ENCODE measurements at regions not wholly inside any gene's neighbourhood (a gene's known extent, or its start where the extent isn't known, plus 50 kb on each side); places are given as distances from the start of the nearest gene placed in this dataset.

- no peak overlapping the region for H3K4me3 Mint-ChIP-seq
- no peaks in the 10 kb centered on the region for H3K4me1 Mint-ChIP-seq
- H3K27me3 ChIP-seq (ENCODE audit: control insufficient read depth, insufficient read depth, low read length) = no peaks in the 10 kb centered on the region
- H3K27me3 Mint-ChIP-seq = no peaks in the 10 kb centered on the region
- H3K4me1 ChIP-seq (ENCODE audit: control insufficient read depth, insufficient read depth, low read length, poor library complexity, severe bottlenecking) = no peaks in the 10 kb centered on the region
- DNase-seq = no peak
- no peak for ATAC-seq (ENCODE audit: low read depth in 2 of 2)
- no peak overlapping the region for H3K27ac ChIP-seq (ENCODE audit: insufficient read depth, low read length, poor library complexity, severe bottlenecking)
- H3K36me3 ChIP-seq (ENCODE audit: control insufficient read depth, insufficient read depth, low read length) = no peaks in the 10 kb centered on the region
- peaks cover 0 to 1% (median 0%) of the 10 kb centered on the region in 7 donors for H3K9me3 Mint-ChIP-seq
- H3K9me3 ChIP-seq (ENCODE audit: control insufficient read depth in 2 of 2, low read length in 2 of 2) = no peaks in the 10 kb centered on the region
- no peaks in the 10 kb centered on the region for H3K36me3 Mint-ChIP-seq
- H3K4me3 ChIP-seq (ENCODE audit: low read depth, low read length) = no peak overlapping the region
- no peak overlapping the region for H3K27ac Mint-ChIP-seq
Observed at GRCh38 chr22:48742556-48743343, 1084.9 kb downstream of the BRD1 start.

GRCh38 chr22:48742191-48742555 lies 1085.5 kb downstream of the BRD1 start:
- no peak overlapping the region for H3K27ac Mint-ChIP-seq
- no peaks in the 10 kb centered on the region for H3K4me1 Mint-ChIP-seq
- peaks cover 0 to 1% (median 0%) of the 10 kb centered on the region in 7 donors for H3K9me3 Mint-ChIP-seq
- Histone ChIP-seq H3K4me1 (ENCODE audit: control insufficient read depth, insufficient read depth, low read length, poor library complexity, severe bottlenecking) (no peaks in the 10 kb centered on the region), H3K27me3 (ENCODE audit: control insufficient read depth, insufficient read depth, low read length) (no peaks in the 10 kb centered on the region), H3K9me3 (ENCODE audit: control insufficient read depth in 2 of 2, low read length in 2 of 2) (no peaks in the 10 kb centered on the region), H3K4me3 (ENCODE audit: low read depth, low read length) (no peak overlapping the region), H3K27ac (ENCODE audit: insufficient read depth, low read length, poor library complexity, severe bottlenecking) (no peak overlapping the region), H3K36me3 (ENCODE audit: control insufficient read depth, insufficient read depth, low read length) (no peaks in the 10 kb centered on the region)
- H3K27me3 Mint-ChIP-seq = no peaks in the 10 kb centered on the region
- DNase-seq (no peak), ATAC-seq (ENCODE audit: low read depth in 2 of 2) (no peak)
- no peak overlapping the region for H3K4me3 Mint-ChIP-seq
- H3K36me3 Mint-ChIP-seq = no peaks in the 10 kb centered on the region

GRCh38 chr22:48741540-48741939 lies 1086.1 kb downstream of the BRD1 start:
- H3K27me3 Mint-ChIP-seq = no peaks in the 10 kb centered on the region

GRCh38 chr22:48740731-48741405 lies 1086.8 kb downstream of the BRD1 start:
- Histone ChIP-seq H3K4me3 (ENCODE audit: low read depth, low read length) (no peak overlapping the region), H3K36me3 (ENCODE audit: control insufficient read depth, insufficient read depth, low read length) (no peaks in the 10 kb centered on the region), H3K4me1 (ENCODE audit: control insufficient read depth, insufficient read depth, low read length, poor library complexity, severe bottlenecking) (no peaks in the 10 kb centered on the region), H3K27me3 (ENCODE audit: control insufficient read depth, insufficient read depth, low read length) (no peaks in the 10 kb centered on the region), H3K9me3 (ENCODE audit: control insufficient read depth in 2 of 2, low read length in 2 of 2) (no peaks in the 10 kb centered on the region), H3K27ac (ENCODE audit: insufficient read depth, low read length, poor library complexity, severe bottlenecking) (no peak overlapping the region)
- ATAC-seq (ENCODE audit: low read depth in 2 of 2) (no peak), DNase-seq (no peak)
- Mint-ChIP-seq H3K27me3 (no peaks in the 10 kb centered on the region), H3K4me3 (no peak overlapping the region), H3K36me3 (no peaks in the 10 kb centered on the region), H3K9me3 (peaks cover 0 to 1% (median 0%) of the 10 kb centered on the region in 7 donors), H3K27ac (no peak overlapping the region), H3K4me1 (no peaks in the 10 kb centered on the region)

More at GRCh38 chr22:48741540-48741939, 1086.1 kb downstream of the BRD1 start:
- H3K36me3 ChIP-seq (ENCODE audit: control insufficient read depth, insufficient read depth, low read length) = no peaks in the 10 kb centered on the region
- H3K4me1 Mint-ChIP-seq = no peaks in the 10 kb centered on the region
- no peak overlapping the region for H3K27ac Mint-ChIP-seq
- no peak for DNase-seq
- no peak overlapping the region for H3K27ac ChIP-seq (ENCODE audit: insufficient read depth, low read length, poor library complexity, severe bottlenecking)
- H3K4me3 ChIP-seq (ENCODE audit: low read depth, low read length) = no peak overlapping the region
- no peak overlapping the region for H3K4me3 Mint-ChIP-seq
- no peak for ATAC-seq (ENCODE audit: low read depth in 2 of 2)
- H3K9me3 ChIP-seq (ENCODE audit: control insufficient read depth in 2 of 2, low read length in 2 of 2) = no peaks in the 10 kb centered on the region
- peaks cover 0 to 1% (median 0%) of the 10 kb centered on the region in 7 donors for H3K9me3 Mint-ChIP-seq
- no peaks in the 10 kb centered on the region for H3K4me1 ChIP-seq (ENCODE audit: control insufficient read depth, insufficient read depth, low read length, poor library complexity, severe bottlenecking)
- H3K36me3 Mint-ChIP-seq = no peaks in the 10 kb centered on the region
- H3K27me3 ChIP-seq (ENCODE audit: control insufficient read depth, insufficient read depth, low read length) = no peaks in the 10 kb centered on the region

DNA sequence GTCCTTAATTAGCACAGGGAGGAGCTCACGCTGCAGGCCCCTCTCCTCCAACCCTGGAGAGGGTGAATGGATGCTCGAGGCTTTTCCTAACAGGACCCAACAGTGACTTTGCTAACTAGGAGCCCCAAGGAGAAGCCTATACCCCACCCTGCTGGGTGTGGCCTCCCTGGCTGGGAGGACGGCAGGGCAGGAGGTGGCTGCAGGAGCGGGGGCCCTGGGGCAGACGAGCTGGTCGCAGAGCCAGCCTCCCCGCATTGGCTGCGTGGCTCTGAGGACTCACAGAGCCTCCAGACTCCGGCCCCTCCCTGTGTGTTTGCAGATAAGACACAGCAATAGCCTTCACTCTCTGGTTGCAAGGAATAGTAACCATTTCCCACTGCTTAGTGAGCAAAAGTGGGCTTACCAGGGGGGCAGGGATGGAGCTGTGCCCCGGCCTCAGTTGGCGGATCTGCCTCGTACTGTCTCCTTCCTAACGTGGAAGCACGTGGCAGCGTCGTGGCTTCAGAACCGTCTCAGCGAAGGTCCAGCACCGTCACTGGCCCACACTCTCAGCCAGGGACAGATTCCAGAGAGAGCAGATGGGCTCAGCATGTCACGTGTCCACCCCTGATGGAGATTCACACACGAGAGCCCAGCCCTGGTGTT lies 1087.5 kb downstream of the BRD1 start:
- Histone ChIP-seq H3K4me1 (ENCODE audit: control insufficient read depth, insufficient read depth, low read length, poor library complexity, severe bottlenecking) (no peaks in the 10 kb centered on the region), H3K27me3 (ENCODE audit: control insufficient read depth, insufficient read depth, low read length) (no peaks in the 10 kb centered on the region), H3K9me3 (ENCODE audit: control insufficient read depth in 2 of 2, low read length in 2 of 2) (no peaks in the 10 kb centered on the region), H3K4me3 (ENCODE audit: low read depth, low read length) (no peak overlapping the region), H3K27ac (ENCODE audit: insufficient read depth, low read length, poor library complexity, severe bottlenecking) (no peak overlapping the region), H3K36me3 (ENCODE audit: control insufficient read depth, insufficient read depth, low read length) (no peaks in the 10 kb centered on the region)
- ATAC-seq (ENCODE audit: low read depth in 2 of 2) = no peak
- no peaks in the 10 kb centered on the region for H3K36me3 Mint-ChIP-seq
- no peaks in the 10 kb centered on the region for H3K27me3 Mint-ChIP-seq
- no peak overlapping the region for H3K27ac Mint-ChIP-seq
- no peak for DNase-seq
- H3K4me1 Mint-ChIP-seq = no peaks in the 10 kb centered on the region
- peaks cover 0 to 1% (median 0%) of the 10 kb centered on the region in 7 donors for H3K9me3 Mint-ChIP-seq
- H3K4me3 Mint-ChIP-seq = no peak overlapping the region

GRCh38 chr22:48739348-48740085 lies 1088.2 kb downstream of the BRD1 start:
- Histone ChIP-seq H3K36me3 (ENCODE audit: control insufficient read depth, insufficient read depth, low read length) (no peaks in the 10 kb centered on the region), H3K9me3 (ENCODE audit: control insufficient read depth in 2 of 2, low read length in 2 of 2) (no peaks in the 10 kb centered on the region), H3K27me3 (ENCODE audit: control insufficient read depth, insufficient read depth, low read length) (no peaks in the 10 kb centered on the region), H3K27ac (ENCODE audit: insufficient read depth, low read length, poor library complexity, severe bottlenecking) (no peak overlapping the region), H3K4me3 (ENCODE audit: low read depth, low read length) (no peak overlapping the region), H3K4me1 (ENCODE audit: control insufficient read depth, insufficient read depth, low read length, poor library complexity, severe bottlenecking) (no peaks in the 10 kb centered on the region)
- no peaks in the 10 kb centered on the region for H3K27me3 Mint-ChIP-seq
- H3K4me1 Mint-ChIP-seq = no peaks in the 10 kb centered on the region
- no peak for ATAC-seq (ENCODE audit: low read depth in 2 of 2)
- no peaks in the 10 kb centered on the region for H3K36me3 Mint-ChIP-seq
- no peak for DNase-seq
- H3K27ac Mint-ChIP-seq = no peak overlapping the region
- H3K4me3 Mint-ChIP-seq = no peak overlapping the region
- H3K9me3 Mint-ChIP-seq = peaks cover 0 to 1% (median 0%) of the 10 kb centered on the region in 7 donors

GRCh38 chr22:48738204-48738980 lies 1089.3 kb downstream of the BRD1 start:
- H3K36me3 Mint-ChIP-seq = no peaks in the 10 kb centered on the region
- Histone ChIP-seq H3K36me3 (ENCODE audit: control insufficient read depth, insufficient read depth, low read length) (no peaks in the 10 kb centered on the region), H3K27me3 (ENCODE audit: control insufficient read depth, insufficient read depth, low read length) (no peaks in the 10 kb centered on the region), H3K4me1 (ENCODE audit: control insufficient read depth, insufficient read depth, low read length, poor library complexity, severe bottlenecking) (no peaks in the 10 kb centered on the region), H3K4me3 (ENCODE audit: low read depth, low read length) (no peak overlapping the region), H3K27ac (ENCODE audit: insufficient read depth, low read length, poor library complexity, severe bottlenecking) (no peak overlapping the region), H3K9me3 (ENCODE audit: control insufficient read depth in 2 of 2, low read length in 2 of 2) (no peaks in the 10 kb centered on the region)
- H3K27me3 Mint-ChIP-seq = no peaks in the 10 kb centered on the region
- no peak overlapping the region for H3K27ac Mint-ChIP-seq
- H3K4me1 Mint-ChIP-seq = no peaks in the 10 kb centered on the region
- DNase-seq (no peak), ATAC-seq (ENCODE audit: low read depth in 2 of 2) (no peak)
- H3K9me3 Mint-ChIP-seq = peaks cover 0 to 1% (median 0%) of the 10 kb centered on the region in 7 donors
- H3K4me3 Mint-ChIP-seq = no peak overlapping the region
